Nephron progenitor cell (in vitro differentiated cells): ENCODE measurements at regions not wholly inside any gene's neighbourhood (a gene's known extent, or its start where the extent isn't known, plus 50 kb on each side); places are given as distances from the start of the nearest gene placed in this dataset.
"Not testable (repeated sequence)": the region's sequence is repeated elsewhere in the genome, so short reads cannot be mapped to it uniquely, and the experiment has no call there.

Source experiments
- DNase-seq: peaks from one replicate; pipeline ENCODE4 v3.0.0; 2021
- H3K27ac Mint-ChIP-seq: 2 replicates; pipeline ENCODE4 v1.8.0; 2021; ENCODE audit warnings: mild to moderate bottlenecking, moderate library complexity, mixed read lengths
- H3K27me3 Mint-ChIP-seq: 2 replicates; pipeline ENCODE4 v1.8.0; 2021; ENCODE audit warnings: mild to moderate bottlenecking, low read depth, mixed read lengths; ENCODE audit not compliant: poor library complexity
- H3K36me3 Mint-ChIP-seq: 2 replicates; pipeline ENCODE4 v1.8.0; 2021; ENCODE audit warnings: low read depth, mixed read lengths
- H3K4me1 Mint-ChIP-seq: 2 replicates; pipeline ENCODE4 v1.8.0; 2021; ENCODE audit warnings: mixed read lengths
- H3K4me3 Mint-ChIP-seq: 2 replicates; pipeline ENCODE4 v1.8.0; 2021; ENCODE audit warnings: mild to moderate bottlenecking, moderate library complexity, mixed read lengths
- H3K9me3 Mint-ChIP-seq: 2 replicates; pipeline ENCODE4 v1.8.0; 2021; ENCODE audit warnings: mild to moderate bottlenecking, moderate library complexity, mixed read lengths
- TF ChIP-seq, protein P1 (sequence below): fragments of 200-600 bp; sonication (generic); IDR thresholded peaks from 2 replicates; pipeline ENCODE4 v1.5.0; 2021; ENCODE audit warnings: antibody characterized with exemption

DNA sequence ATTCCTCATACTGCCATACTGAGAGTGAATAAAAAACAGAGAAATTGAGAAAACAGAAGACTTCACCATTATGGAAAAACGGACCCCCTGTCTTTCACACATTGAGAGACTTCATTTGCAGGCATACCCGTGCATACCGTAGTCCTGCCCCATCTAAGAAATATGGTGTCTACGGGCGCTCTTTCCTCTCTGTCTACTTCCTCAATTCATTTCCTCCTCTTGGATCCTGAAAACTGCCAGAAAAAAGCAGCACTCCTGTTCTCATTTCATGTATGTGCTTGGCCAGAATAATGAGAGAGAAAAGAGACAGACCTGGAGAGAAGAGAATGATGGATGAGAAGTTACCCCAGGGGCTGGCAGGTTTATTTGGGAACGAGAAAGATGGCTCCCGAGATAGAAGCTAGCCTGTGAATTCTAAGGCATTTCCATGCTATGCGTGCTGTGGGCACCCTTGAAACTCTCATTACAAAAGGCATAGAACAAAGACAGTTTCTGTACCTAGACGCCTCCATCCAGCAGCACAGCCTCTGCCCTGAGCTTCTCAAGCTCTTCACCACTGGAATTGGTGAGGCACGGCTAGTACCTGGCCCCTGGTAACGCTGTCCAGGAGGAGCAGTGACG is 62.5 kb upstream of the EPHB3 start:
- Mint-ChIP-seq H3K27me3 (peaks cover 31% of the 10 kb centered on the region), H3K4me3 (no peak overlapping the region), H3K9me3 (peaks cover 34% of the 10 kb centered on the region), H3K36me3 (peaks cover 5% of the 10 kb centered on the region), H3K4me1 (peaks cover 9% of the 10 kb centered on the region), H3K27ac (no peak overlapping the region)
- DNase-seq, result no peak
- TF ChIP-seq, protein P1, sequence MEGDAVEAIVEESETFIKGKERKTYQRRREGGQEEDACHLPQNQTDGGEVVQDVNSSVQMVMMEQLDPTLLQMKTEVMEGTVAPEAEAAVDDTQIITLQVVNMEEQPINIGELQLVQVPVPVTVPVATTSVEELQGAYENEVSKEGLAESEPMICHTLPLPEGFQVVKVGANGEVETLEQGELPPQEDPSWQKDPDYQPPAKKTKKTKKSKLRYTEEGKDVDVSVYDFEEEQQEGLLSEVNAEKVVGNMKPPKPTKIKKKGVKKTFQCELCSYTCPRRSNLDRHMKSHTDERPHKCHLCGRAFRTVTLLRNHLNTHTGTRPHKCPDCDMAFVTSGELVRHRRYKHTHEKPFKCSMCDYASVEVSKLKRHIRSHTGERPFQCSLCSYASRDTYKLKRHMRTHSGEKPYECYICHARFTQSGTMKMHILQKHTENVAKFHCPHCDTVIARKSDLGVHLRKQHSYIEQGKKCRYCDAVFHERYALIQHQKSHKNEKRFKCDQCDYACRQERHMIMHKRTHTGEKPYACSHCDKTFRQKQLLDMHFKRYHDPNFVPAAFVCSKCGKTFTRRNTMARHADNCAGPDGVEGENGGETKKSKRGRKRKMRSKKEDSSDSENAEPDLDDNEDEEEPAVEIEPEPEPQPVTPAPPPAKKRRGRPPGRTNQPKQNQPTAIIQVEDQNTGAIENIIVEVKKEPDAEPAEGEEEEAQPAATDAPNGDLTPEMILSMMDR, result no peak

- Mint-ChIP-seq H3K36me3 (peaks cover 5% of the 10 kb centered on the region), H3K27me3 (peaks cover 30% of the 10 kb centered on the region), H3K9me3 (peaks cover 29% of the 10 kb centered on the region), H3K4me3 (no peak overlapping the region), H3K4me1 (peaks cover 9% of the 10 kb centered on the region), H3K27ac (no peak overlapping the region)
- no peak for DNase-seq
- TF ChIP-seq, protein P1, result no peak
These were observed 61.2 kb upstream of the EPHB3 start for GRCh38 chr3:184500344-184500923.

DNA sequence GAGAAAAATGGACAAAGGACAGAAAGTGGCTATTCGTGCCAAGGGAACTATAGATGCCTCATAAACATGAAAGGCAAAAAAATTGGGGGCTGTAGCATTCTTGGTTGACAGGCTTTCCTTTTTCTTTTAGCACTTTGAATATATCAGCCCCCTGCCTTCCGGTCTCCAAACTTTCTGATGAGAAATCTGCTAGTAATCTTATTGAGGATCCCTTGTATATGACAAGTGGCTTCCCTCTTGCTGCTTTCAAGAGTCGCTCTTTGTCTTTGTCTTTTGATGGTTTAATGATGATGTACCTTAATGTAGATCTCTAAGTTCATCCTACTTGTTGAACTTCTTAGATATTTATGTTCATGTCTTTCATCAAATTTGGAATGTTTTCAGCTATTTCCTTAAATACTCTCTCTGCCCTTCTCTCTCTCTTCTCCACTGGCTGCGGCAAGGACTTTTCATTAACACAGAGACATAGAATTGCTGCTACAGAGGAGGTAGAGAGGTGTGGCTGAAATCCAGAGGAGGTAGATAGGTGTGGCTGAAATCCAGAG is 59.4 kb upstream of the EPHB3 start:
- no peak for DNase-seq
- H3K27ac Mint-ChIP-seq, result no peak overlapping the region
- H3K9me3 Mint-ChIP-seq, result peaks cover 25% of the 10 kb centered on the region
- H3K27me3 Mint-ChIP-seq, result peaks cover 47% of the 10 kb centered on the region
- H3K4me1 Mint-ChIP-seq, result peaks cover 9% of the 10 kb centered on the region
- TF ChIP-seq, protein P1, result no peak
- H3K4me3 Mint-ChIP-seq, result no peak overlapping the region
- H3K36me3 Mint-ChIP-seq, result peaks cover 5% of the 10 kb centered on the region

DNA sequence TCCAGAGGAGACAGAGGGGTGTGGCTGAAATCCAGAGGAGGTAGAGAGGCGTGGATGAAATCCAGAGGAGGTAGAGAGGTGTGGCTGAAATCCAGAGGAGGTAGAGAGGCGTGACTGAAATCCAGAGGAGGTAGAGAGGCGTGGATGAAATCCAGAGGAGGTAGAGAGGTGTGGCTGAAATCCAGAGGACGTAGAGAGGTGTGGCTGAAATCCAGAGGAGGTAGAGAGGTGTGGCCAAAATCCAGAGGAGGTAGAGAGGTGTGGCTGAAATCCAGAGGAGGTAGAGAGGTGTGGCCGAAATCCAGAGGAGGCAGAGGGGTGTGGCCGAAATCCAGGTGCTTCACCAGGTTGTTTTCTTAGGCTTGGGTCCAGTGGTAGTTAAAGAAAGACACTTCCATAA is 58.7 kb upstream of the EPHB3 start:
- DNase-seq, H3K36me3 Mint-ChIP-seq, H3K4me1 Mint-ChIP-seq, H3K4me3 Mint-ChIP-seq, H3K27ac Mint-ChIP-seq: not testable (repeated sequence)
- peaks cover 52% of the 10 kb centered on the region for H3K27me3 Mint-ChIP-seq
- peaks cover 25% of the 10 kb centered on the region for H3K9me3 Mint-ChIP-seq

- TF ChIP-seq, protein P1, result no peak
- H3K4me3 Mint-ChIP-seq, result no peak overlapping the region
- peaks cover 5% of the 10 kb centered on the region for H3K36me3 Mint-ChIP-seq
- peaks cover 9% of the 10 kb centered on the region for H3K4me1 Mint-ChIP-seq
- no peak for DNase-seq
- H3K27me3 Mint-ChIP-seq, result peaks cover 52% of the 10 kb centered on the region
- peaks cover 25% of the 10 kb centered on the region for H3K9me3 Mint-ChIP-seq
- H3K27ac Mint-ChIP-seq, result no peak overlapping the region
These were observed 57.9 kb upstream of the EPHB3 start for GRCh38 chr3:184503647-184504046.

DNA sequence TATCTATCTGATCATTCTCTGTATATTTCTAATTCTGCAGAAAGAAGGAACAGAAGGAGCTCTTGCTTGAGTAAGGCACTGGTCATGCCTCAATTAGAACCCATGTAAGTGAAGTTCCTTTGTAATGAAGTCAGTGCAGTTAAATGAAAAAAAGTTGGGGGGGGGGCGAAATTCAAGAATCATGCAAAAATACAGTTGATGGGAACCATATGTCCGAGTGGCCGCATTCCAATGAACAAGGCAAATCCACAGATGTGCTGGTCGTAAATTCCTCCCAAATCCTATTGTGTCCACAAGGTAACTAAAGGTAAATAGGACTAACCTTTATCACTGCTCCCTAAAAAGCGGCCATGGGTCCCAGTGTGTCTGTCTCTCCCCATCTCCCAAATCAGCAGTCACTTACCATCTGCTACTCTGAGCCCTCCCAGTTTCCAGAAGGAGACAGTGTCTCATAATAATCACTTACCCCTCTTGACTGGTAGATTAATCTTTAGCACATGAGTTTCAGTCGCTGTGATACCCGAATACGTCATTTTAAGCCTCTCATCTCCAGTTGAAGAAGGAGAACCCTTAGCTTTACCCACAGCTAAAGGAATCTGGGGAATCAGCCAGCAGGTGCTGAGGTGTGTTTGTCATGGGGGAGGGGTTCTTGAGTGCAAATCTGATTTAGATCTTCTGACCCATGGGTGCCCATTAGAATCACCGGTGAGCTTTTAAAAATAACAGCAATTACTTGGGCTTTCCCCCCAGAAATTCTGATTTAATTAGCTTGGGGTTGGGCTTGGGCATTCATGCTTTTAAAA is 56.3 kb upstream of the EPHB3 start:
- Mint-ChIP-seq H3K9me3 (peaks cover 22% of the 10 kb centered on the region), H3K36me3 (peaks cover 5% of the 10 kb centered on the region), H3K27me3 (peaks cover 52% of the 10 kb centered on the region), H3K4me1 (peaks cover 5% of the 10 kb centered on the region), H3K27ac (no peak overlapping the region), H3K4me3 (no peak overlapping the region)
- DNase-seq, result no peak
- TF ChIP-seq, protein P1, result no peak
